H1 (cell line): ENCODE measurements at regions not wholly inside any gene's neighbourhood (a gene's known extent, or its start where the extent isn't known, plus 50 kb on each side); places are given as distances from the start of the nearest gene placed in this dataset.

Source experiments
- ASH2L ChIP-seq: fragments of 200-600, 300-600 bp; sonication (generic); IDR thresholded peaks from one replicate; pipeline ENCODE4 v1.7.1; 2017; ENCODE audit warnings: low read length
- BRCA1 ChIP-seq: IDR thresholded peaks from 2 replicates; pipeline ENCODE4 v1.6.1; 2012; ENCODE audit warnings: low read depth, low read length, improper control_type of control experiment
- CHD2 ChIP-seq: IDR thresholded peaks from 2 replicates; pipeline ENCODE4 v1.6.1; 2012; ENCODE audit warnings: low read length, improper control_type of control experiment
- EGR1 ChIP-seq: IDR thresholded peaks from 2 replicates; pipeline ENCODE4 v1.6.1; 2011; ENCODE audit warnings: low read depth, low read length, borderline replicate concordance
- EP300 ChIP-seq, 2 experiments: IDR thresholded peaks; 1 replicate in 1 of 2; 2 replicates in 1 of 2; pipeline ENCODE4 v1.6.1; 2011 to 2012; ENCODE audit warnings: low read depth in 2 of 2, low read length in 2 of 2, mild to moderate bottlenecking in 2 of 2, borderline replicate concordance in 1 of 2, inconsistent platforms in 1 of 2, moderate library complexity in 1 of 2
- EZH2 ChIP-seq: fragments of 200-600 bp; sonication (generic); IDR thresholded peaks from 2 replicates; pipeline ENCODE4 v1.7.1; 2012; ENCODE audit warnings: low read depth, mild to moderate bottlenecking, moderate library complexity, low read length, inconsistent platforms; ENCODE audit not compliant: severe bottlenecking
- FOSL1 ChIP-seq: IDR thresholded peaks from 2 replicates; pipeline ENCODE4 v1.6.1; 2011; ENCODE audit warnings: mild to moderate bottlenecking, low read depth, low read length, moderate library complexity; ENCODE audit not compliant: insufficient read depth
- HDAC2 ChIP-seq, 2 experiments: fragments of 300-600 bp in 1 of 2; sonication (generic) in 1 of 2; IDR thresholded peaks; 2 replicates each; pipeline ENCODE4 v1.6.1; 2011 to 2012; ENCODE audit warnings: low read depth in 2 of 2, low read length in 2 of 2, mild to moderate bottlenecking in 2 of 2, moderate library complexity in 2 of 2, borderline replicate concordance in 1 of 2, inconsistent platforms in 1 of 2
- POLR2A ChIP-seq, 2 experiments: IDR thresholded peaks; 1 replicate in 1 of 2; 2 replicates in 1 of 2; pipeline ENCODE4 v1.6.1; 2011; ENCODE audit warnings: low read depth in 2 of 2, low read length in 2 of 2, mild to moderate bottlenecking in 2 of 2; ENCODE audit errors: control extremely low read depth in 1 of 2
- POLR2AphosphoS5 ChIP-seq: IDR thresholded peaks from 2 replicates; pipeline ENCODE4 v1.6.1; 2011; ENCODE audit warnings: low read depth, low read length
- RNF2 ChIP-seq: fragments of 200-900, 300-1000 bp; sonication (generic); IDR thresholded peaks from 2 replicates; pipeline ENCODE4 v1.7.1; 2016; ENCODE audit warnings: borderline replicate concordance, low read depth, mild to moderate bottlenecking, antibody characterized with exemption, low read length; ENCODE audit not compliant: poor library complexity, severe bottlenecking; ENCODE audit errors: missing control alignments
- YY1 ChIP-seq: IDR thresholded peaks from 2 replicates; pipeline ENCODE4 v1.6.1; 2011; ENCODE audit warnings: low read depth, mild to moderate bottlenecking, low read length
- TF ChIP-seq, protein P1 (sequence below): IDR thresholded peaks from 2 replicates; pipeline ENCODE4 v1.6.1; 2012; ENCODE audit warnings: low read length, inconsistent platforms
- TF ChIP-seq, protein P2 (sequence below), 3 experiments: IDR thresholded peaks; 1 replicate in 2 of 3; 2 replicates in 1 of 3; pipeline versions ENCODE4 v1.5.1 to v1.6.1; 2011; ENCODE audit warnings: low read length in 3 of 3, mild to moderate bottlenecking in 3 of 3, inconsistent platforms in 2 of 3, low read depth in 1 of 3, moderate library complexity in 1 of 3; ENCODE audit not compliant: insufficient read depth in 1 of 3; ENCODE audit errors: control extremely low read depth in 1 of 3

DNA sequence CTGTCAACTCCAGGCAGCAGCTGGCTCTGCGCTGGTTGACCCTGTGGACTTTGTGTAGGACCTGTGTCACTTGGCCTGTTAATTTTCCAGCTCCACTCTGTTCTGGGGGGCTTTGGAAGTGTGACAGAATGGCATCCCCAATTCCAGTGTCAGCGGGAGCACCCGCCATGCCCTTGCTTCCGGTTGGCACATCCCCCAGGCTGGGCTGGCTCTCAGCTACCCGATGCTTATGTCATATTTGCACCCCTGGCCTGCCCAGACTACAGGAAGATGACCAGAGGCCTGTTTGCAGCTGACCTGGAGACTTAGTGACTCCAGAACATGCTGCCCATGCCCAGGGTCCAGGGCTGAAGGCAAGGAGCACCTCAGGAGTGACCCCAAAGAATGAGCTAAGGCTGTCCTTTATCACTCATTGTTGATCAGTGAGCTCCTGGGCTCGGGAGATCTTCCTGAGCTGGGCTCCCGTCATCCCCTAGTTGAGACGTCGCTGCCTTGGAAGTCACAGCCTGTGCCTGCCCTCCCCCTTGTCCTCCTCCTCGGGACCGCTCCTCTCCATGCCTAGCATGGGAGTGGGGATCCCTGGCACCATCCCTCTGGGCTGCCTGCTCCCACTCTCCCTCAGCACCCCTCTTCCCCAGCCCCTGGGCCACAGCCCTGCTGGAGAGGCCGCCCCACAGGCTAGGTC lies 163.4 kb upstream of the RTL1 start:
- TF ChIP-seq CHD2 (no peak), RNF2 (no peak), BRCA1 (no peak), EP300 (IDR thresholded peaks at IDR 0.05; ENCODE audit: borderline replicate concordance in 1 of 2, low read depth in 2 of 2, low read length in 2 of 2) (no peak), YY1 (no peak), HDAC2 (IDR thresholded peaks at IDR 0.05; ENCODE audit: borderline replicate concordance in 1 of 2, low read depth in 2 of 2, low read length in 2 of 2) (no peak), EZH2 (no peak), POLR2A (IDR thresholded peaks at IDR 0.05; ENCODE audit: control extremely low read depth in 1 of 2, low read depth in 2 of 2, low read length in 2 of 2) (no peak), POLR2AphosphoS5 (no peak), FOSL1 (no peak), EGR1 (no peak), ASH2L (no peak)
- TF ChIP-seq, protein P1, sequence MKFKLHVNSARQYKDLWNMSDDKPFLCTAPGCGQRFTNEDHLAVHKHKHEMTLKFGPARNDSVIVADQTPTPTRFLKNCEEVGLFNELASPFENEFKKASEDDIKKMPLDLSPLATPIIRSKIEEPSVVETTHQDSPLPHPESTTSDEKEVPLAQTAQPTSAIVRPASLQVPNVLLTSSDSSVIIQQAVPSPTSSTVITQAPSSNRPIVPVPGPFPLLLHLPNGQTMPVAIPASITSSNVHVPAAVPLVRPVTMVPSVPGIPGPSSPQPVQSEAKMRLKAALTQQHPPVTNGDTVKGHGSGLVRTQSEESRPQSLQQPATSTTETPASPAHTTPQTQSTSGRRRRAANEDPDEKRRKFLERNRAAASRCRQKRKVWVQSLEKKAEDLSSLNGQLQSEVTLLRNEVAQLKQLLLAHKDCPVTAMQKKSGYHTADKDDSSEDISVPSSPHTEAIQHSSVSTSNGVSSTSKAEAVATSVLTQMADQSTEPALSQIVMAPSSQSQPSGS, result no peak
- TF ChIP-seq, protein P2, sequence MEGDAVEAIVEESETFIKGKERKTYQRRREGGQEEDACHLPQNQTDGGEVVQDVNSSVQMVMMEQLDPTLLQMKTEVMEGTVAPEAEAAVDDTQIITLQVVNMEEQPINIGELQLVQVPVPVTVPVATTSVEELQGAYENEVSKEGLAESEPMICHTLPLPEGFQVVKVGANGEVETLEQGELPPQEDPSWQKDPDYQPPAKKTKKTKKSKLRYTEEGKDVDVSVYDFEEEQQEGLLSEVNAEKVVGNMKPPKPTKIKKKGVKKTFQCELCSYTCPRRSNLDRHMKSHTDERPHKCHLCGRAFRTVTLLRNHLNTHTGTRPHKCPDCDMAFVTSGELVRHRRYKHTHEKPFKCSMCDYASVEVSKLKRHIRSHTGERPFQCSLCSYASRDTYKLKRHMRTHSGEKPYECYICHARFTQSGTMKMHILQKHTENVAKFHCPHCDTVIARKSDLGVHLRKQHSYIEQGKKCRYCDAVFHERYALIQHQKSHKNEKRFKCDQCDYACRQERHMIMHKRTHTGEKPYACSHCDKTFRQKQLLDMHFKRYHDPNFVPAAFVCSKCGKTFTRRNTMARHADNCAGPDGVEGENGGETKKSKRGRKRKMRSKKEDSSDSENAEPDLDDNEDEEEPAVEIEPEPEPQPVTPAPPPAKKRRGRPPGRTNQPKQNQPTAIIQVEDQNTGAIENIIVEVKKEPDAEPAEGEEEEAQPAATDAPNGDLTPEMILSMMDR (IDR thresholded peaks at IDR 0.05; ENCODE audit: control extremely low read depth in 1 of 3, insufficient read depth in 1 of 3, low read depth in 1 of 3, low read length in 3 of 3), result no peak
